ENCODE measurements at regions not wholly inside any gene's neighbourhood (a gene's known extent, or its start where the extent isn't known, plus 50 kb on each side); places are given as distances from the start of the nearest gene placed in this dataset.

DNA sequence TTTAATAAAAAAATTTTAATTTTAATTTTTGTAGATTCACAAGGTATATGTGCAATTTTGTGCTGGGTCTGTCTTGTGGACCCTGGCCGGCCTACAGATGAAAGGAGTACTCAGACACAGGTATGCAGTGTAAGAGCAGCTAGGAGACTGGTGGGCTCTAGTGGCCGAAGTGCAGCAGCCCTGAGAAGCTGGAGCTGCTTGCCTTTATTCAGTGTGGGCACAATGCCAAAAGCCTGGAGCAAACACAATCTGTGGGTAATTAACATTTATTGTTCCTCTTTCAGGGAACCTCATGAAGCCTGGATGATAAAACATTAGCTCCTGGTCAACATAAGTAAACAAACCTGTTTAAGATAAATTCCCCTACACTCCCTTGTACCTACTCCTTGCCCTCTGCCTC is 135.7 kb upstream of the SEL1L start:
- DNase-seq (ENCODE audit: low read depth), result no peak

DNA sequence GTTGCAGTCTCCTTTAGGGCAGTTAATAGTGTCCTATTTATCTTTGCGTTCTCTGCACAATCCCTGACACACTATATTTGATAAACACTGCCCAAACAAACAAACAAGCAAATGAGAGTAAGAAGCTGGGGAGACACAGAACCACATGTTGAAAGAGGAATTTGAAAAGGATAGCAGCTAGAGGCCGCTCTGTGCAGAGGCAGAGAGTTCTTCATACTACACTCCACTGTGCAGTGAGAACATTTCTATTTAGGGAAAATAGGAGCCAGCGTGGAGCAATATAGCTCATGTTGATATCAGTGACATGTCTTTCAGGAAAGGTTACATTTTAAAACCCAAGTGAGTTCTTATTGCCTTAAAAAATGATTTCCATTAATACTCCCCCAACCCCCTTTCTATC is 140.3 kb upstream of the SEL1L start:
- DNase-seq (ENCODE audit: low read depth), result no peak

- DNase-seq (ENCODE audit: low read depth), result no peak
Observed at GRCh38 chr14:81676395-81676794, 142.7 kb upstream of the SEL1L start.

DNA sequence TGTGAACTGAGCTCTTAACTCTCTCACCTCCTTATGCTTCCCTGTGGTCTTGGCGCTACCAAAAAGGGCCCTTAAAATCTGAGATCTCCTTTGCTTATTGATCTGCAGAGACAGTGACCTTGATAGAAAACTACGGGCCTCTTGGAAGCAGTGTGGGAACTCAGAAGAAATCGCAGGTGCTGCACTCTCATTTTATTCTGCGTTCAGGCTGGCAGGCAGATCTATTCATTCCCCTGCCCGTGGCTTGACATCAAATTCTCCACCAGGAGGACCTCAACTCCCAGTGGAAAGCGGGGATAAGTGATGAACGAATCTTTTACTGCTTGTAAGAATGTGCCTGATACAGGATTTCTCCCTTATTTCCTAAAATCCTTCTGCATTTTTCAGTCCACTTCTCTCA is 143.2 kb upstream of the SEL1L start:
- DNase-seq (ENCODE audit: low read depth), result no peak

DNA sequence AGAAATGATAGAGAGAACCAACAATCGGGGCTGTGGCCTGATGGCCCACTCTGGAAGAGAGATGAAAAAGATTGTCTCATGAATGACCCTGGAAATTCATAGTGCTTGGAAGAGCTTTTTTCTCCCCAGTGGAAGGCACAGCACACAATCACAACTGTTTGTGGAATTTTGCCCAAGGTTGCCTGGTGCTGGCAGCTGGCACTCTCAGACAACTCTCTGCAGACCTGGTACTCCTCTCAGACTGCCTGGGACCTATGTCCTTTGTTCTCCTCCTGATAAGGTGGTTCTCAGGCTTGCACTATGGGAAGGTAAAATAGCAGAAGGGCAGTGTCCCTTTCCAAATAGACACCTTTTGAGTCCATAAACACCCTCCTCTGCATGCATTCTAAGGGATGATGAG is 144.1 kb upstream of the SEL1L start:
- no peak for DNase-seq (ENCODE audit: low read depth)

- DNase-seq (ENCODE audit: low read depth), result no peak
Observed at GRCh38 chr14:81679226-81679625, 145.6 kb upstream of the SEL1L start.

DNA sequence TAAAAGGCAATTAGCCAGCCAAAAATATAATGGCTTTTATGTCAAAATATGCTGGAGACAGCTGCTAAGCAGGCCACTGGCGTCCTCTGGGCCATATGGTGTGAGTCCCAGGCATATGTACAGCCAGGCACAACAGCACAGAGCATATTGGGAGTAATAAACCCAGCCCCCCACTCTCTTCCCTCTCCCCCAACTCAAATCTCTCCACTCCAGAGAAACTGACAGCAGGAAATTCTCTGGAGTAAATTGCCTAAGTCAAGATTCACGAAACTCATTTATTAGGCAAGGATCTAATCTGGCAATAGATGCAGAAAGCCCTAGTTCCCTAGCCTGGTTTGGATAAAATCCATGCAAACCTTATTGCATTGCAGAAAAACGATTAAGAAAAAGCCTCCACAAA is 147.9 kb upstream of the SEL1L start:
- DNase-seq (ENCODE audit: low read depth), result no peak

GRCh38 chr14:81682134-81682533 is 148.5 kb upstream of the SEL1L start:
- DNase-seq (ENCODE audit: low read depth), result no peak

DNA sequence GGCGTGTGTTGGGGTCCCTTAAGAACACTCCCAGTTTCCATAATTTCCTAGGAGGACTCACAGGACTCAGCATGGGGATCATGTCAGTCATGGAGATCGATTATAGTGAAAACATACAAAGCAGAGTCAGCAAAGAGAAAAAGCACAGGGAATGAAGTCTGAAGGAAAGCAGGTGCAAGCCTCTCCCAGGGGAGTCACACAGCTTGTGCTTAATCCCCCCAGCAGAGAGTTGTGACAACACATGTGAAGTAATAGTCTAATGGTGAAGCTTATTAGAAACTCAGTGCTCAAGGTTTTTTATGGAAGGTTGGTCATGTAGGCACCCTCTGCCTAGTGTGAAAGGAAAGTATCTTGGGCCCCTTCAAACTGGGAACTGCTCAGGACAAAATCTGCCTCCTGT is 149.0 kb upstream of the SEL1L start:
- DNase-seq (ENCODE audit: low read depth), result no peak

- no peak for DNase-seq (ENCODE audit: low read depth)
Observed at GRCh38 chr14:81684696-81685095, 151.0 kb upstream of the SEL1L start.

DNA sequence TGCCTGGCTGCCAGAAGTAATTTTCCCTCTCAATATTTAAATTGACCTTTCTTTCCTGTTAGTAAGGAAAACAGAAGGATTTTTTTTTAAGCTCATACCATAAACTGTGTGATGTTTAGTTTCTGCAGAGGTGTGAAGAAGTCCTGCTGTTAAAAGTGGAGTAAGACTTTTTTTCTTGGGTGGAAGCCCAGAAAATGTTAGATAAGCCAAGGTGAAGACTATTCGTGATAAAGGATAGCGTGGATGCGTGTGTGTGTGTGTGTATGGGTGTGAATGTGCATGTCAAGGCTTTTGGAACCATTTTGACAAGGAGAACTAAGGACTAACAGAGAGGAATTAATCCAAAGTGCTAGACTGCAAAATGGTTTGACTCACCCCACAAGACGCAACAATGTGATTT is 152.9 kb upstream of the SEL1L start:
- no peak for DNase-seq (ENCODE audit: low read depth)

- DNase-seq (ENCODE audit: low read depth), result no peak
Observed at GRCh38 chr14:81691931-81692330, 158.3 kb upstream of the SEL1L start.

- DNase-seq (ENCODE audit: low read depth), result no peak
Observed at GRCh38 chr14:81694419-81694818, 160.8 kb upstream of the SEL1L start.

GRCh38 chr14:81709681-81710080 is 176.0 kb upstream of the SEL1L start:
- DNase-seq (ENCODE audit: low read depth), result no peak

DNA sequence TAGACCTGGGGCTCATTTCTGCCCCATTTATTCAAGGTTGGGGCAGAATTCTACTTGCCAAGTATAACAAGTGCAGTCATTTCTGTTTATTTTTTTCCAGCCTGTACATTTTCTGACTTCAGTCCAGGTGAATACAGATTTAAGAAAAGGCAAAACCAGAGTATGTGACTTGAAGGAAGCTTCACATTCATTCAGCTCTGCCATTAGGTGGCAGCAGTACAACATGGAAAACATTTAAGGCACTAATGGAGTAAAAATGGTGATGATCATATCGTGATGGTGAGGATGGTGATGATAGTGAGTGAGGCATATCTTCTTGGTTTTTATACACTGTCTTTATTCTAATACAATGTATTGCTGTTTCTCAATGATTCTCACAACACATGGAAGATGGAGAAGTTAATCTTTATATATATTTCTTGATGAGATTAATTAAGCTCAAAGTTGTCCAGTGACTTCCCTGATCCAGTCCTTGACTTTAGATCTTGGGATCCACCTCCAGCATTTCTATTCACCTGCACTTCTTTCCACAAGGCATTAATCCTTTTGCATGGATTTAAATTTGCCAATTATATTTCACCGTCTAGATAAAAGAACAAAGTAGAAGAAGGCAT is 176.7 kb upstream of the SEL1L start:
- DNase-seq (ENCODE audit: low read depth), result peak; percentile 3

GRCh38 chr14:81715731-81716130 is 182.1 kb upstream of the SEL1L start:
- DNase-seq (ENCODE audit: low read depth), result no peak

DNA sequence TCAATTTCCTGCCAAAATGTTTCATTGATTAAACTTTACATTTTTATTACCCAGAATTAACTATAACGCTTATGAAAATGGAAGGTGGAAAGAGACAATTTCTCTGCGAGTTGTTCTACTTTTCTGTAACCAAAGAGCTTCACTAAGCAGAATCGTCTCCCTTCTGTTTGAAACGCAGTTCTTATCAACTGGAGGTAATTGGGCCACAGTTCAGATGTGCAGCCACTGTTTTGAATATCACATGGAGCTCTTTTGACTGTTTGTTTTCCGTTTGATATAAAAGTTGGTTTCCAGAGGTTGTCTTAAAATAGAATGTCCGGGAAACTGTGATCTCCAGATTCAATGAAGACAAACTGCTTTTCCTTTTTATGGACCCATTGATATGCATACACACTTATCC is 183.3 kb upstream of the SEL1L start:
- no peak for DNase-seq (ENCODE audit: low read depth)

GRCh38 chr14:81723956-81724355 is 190.3 kb upstream of the SEL1L start:
- DNase-seq (ENCODE audit: low read depth), result no peak

- DNase-seq (ENCODE audit: low read depth), result no peak
Observed at GRCh38 chr14:81727218-81727617, 193.6 kb upstream of the SEL1L start.

GRCh38 chr14:81728447-81728846 is 194.8 kb upstream of the SEL1L start:
- DNase-seq (ENCODE audit: low read depth), result no peak

DNA sequence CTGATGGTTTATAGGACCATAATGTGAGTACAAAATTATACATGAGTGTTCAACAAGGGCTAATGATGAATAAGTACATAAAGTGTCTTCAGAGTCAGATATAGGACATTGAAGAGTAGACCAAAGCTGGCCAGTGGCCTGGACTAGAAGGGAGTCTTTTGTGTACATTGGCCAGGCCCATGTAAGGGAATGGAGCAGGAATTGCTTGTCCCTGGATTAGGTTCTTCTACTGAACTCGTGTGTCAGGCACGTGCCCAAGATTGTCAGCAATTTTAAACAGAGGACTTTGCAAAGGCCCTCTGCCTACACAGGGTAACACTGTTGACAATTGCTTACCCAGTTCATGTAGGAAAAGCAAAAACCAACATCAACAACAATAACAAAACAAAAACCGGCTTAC is 196.0 kb upstream of the SEL1L start:
- no peak for DNase-seq (ENCODE audit: low read depth)

GRCh38 chr14:81737938-81738337 is 204.3 kb upstream of the SEL1L start:
- DNase-seq (ENCODE audit: low read depth), result no peak

DNA sequence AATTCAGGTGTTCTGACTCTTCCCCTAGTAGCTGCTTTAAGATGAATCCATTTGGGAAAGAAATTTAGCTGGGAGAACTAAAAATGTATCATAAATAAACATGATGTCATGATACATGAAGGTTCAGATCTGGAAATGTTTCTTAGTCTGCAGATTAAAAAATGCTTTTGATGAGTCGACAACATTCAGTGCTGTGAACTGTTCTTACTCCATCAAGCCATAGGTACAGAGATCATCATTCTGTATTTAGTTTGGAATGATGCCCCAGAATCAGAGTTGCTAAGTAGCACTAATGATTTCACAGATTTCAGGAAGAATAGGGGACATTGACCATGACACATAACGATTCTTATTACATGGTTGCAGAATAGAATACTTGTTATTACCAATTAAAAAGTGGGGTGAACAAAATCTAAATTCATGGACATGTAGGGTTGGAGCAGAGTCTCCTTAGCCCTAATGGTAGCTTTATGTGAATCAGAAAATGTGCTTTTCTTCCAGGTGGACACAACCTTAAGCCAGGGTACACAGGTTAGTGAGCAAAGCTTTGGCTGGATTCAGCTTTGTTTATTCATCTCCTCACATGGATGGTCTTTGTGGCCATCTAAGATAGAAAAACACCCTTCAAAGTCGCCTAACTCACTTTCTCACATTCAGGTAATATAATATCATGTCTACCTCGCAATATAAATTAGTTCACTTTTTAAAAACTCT is 205.4 kb upstream of the SEL1L start:
- no peak for DNase-seq (ENCODE audit: low read depth)

GRCh38 chr14:81743605-81744004 is 210.0 kb upstream of the SEL1L start:
- DNase-seq (ENCODE audit: low read depth), result no peak

All from M059J (cell line).